ENCODE measurements at regions not wholly inside any gene's neighbourhood (a gene's known extent, or its start where the extent isn't known, plus 50 kb on each side); places are given as distances from the start of the nearest gene placed in this dataset.

- H3K27ac Mint-ChIP-seq = no peak overlapping the region
- no peaks in the 10 kb centered on the region for H3K4me1 Mint-ChIP-seq
- H3K4me1 ChIP-seq (ENCODE audit: insufficient read depth, low read length) = no peaks in the 10 kb centered on the region
These were observed 1709.4 kb downstream of the ARAP2 start for GRCh38 chr4:34534916-34535315.

GRCh38 chr4:34566091-34566490, 1678.2 kb downstream of the ARAP2 start:
- no peak overlapping the region for H3K4me3 ChIP-seq (ENCODE audit: low read length in 2 of 2)
- no peaks in the 10 kb centered on the region for H3K27me3 ChIP-seq (ENCODE audit: insufficient read depth, low read length)
- Mint-ChIP-seq H3K27ac (no peak overlapping the region), H3K36me3 (no peaks in the 10 kb centered on the region), H3K4me3 (no peak overlapping the region), H3K9me3 (peaks cover 0 to 9% (median 5%) of the 10 kb centered on the region in 8 donors), H3K27me3 (no peaks in the 10 kb centered on the region), H3K4me1 (no peaks in the 10 kb centered on the region)
- intact Hi-C loops (cut with micrococcal nuclease) = no loop called here
- H3K27ac ChIP-seq (ENCODE audit: low read depth, low read length) = no peak overlapping the region
- CTCF ChIA-PET (ENCODE audit: partially characterized antibody) = no interaction called here
- no peaks in the 10 kb centered on the region for H3K4me1 ChIP-seq (ENCODE audit: insufficient read depth, low read length)
- no peaks in the 10 kb centered on the region for H3K9me3 ChIP-seq (ENCODE audit: control insufficient read depth in 1 of 2, low read length in 2 of 2)
- H3K36me3 ChIP-seq (ENCODE audit: insufficient read depth, low read length) = no peaks in the 10 kb centered on the region
- DNase-seq = no peak
- POLR2A ChIA-PET (ENCODE audit: partially characterized antibody) = no interaction called here

More at GRCh38 chr4:34534916-34535315, 1709.4 kb downstream of the ARAP2 start:
- H3K27ac ChIP-seq (ENCODE audit: low read depth, low read length) = no peak overlapping the region
- H3K9me3 ChIP-seq (ENCODE audit: control insufficient read depth in 1 of 2, low read length in 2 of 2) = no peaks in the 10 kb centered on the region
- no peaks in the 10 kb centered on the region for H3K36me3 Mint-ChIP-seq
- no peaks in the 10 kb centered on the region for H3K36me3 ChIP-seq (ENCODE audit: insufficient read depth, low read length)
- DNase-seq = no peak
- no peak overlapping the region for H3K4me3 ChIP-seq (ENCODE audit: low read length in 2 of 2)
- ChIA-PET POLR2A (ENCODE audit: partially characterized antibody) (no interaction called here), CTCF (ENCODE audit: partially characterized antibody) (no interaction called here)
- no peaks in the 10 kb centered on the region for H3K27me3 ChIP-seq (ENCODE audit: insufficient read depth, low read length)
- H3K27me3 Mint-ChIP-seq = no peaks in the 10 kb centered on the region
- intact Hi-C loops (cut with micrococcal nuclease) = no loop called here
- peaks cover 2 to 19% (median 9%) of the 10 kb centered on the region in 8 donors for H3K9me3 Mint-ChIP-seq
- no peak overlapping the region for H3K4me3 Mint-ChIP-seq

GRCh38 chr4:34572026-34572425, 1672.3 kb downstream of the ARAP2 start:
- Mint-ChIP-seq H3K27ac (no peak overlapping the region), H3K9me3 (peaks cover 0 to 12% (median 7%) of the 10 kb centered on the region in 8 donors)
- intact Hi-C loops (cut with micrococcal nuclease) = no loop called here

GRCh38 chr4:34615315-34615714, 1629.0 kb downstream of the ARAP2 start:
- Mint-ChIP-seq H3K9me3 (peaks cover 0 to 14% (median 4%) of the 10 kb centered on the region in 8 donors), H3K27me3 (no peaks in the 10 kb centered on the region), H3K36me3 (no peaks in the 10 kb centered on the region)

More at GRCh38 chr4:34572026-34572425, 1672.3 kb downstream of the ARAP2 start:
- no peak overlapping the region for H3K27ac ChIP-seq (ENCODE audit: low read depth, low read length)
- Mint-ChIP-seq H3K36me3 (no peaks in the 10 kb centered on the region), H3K27me3 (no peaks in the 10 kb centered on the region), H3K4me3 (no peak overlapping the region), H3K4me1 (no peaks in the 10 kb centered on the region)
- H3K4me3 ChIP-seq (ENCODE audit: low read length in 2 of 2) = no peak overlapping the region
- ChIA-PET POLR2A (ENCODE audit: partially characterized antibody) (no interaction called here), CTCF (ENCODE audit: partially characterized antibody) (no interaction called here)
- H3K4me1 ChIP-seq (ENCODE audit: insufficient read depth, low read length) = no peaks in the 10 kb centered on the region
- H3K27me3 ChIP-seq (ENCODE audit: insufficient read depth, low read length) = no peaks in the 10 kb centered on the region
- no peak for DNase-seq
- H3K36me3 ChIP-seq (ENCODE audit: insufficient read depth, low read length) = no peaks in the 10 kb centered on the region
- no peaks in the 10 kb centered on the region for H3K9me3 ChIP-seq (ENCODE audit: control insufficient read depth in 1 of 2, low read length in 2 of 2)

DNA sequence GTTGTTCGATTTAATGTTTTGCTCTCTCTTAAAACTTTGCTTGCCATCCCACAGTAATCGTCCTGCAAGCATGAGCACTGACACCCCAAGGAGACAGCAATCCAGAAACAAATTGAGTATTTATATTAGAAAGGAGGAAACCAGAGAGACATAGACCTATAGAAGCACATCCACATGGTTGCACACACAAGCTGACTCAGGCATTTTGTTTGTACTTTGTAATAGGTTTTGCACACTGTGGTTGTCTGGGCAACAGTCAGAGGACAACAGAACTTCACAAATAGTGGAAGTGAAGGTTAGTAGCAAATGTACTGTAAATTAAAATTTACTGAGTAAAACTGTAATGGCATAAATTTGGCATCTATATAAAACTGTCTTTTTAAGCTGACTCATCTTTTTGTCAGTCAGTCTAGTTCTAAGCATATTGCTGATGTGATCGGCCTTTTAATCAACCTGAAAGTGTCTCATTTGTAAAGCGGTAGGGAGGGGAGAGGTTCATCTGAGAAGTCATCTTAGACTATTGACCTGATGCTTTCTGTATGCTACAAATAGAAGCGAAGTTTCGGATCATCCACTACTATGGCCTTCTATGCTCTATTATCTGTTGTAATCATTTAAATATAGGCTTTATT, 1624.7 kb downstream of the ARAP2 start:
- CTCF ChIA-PET (ENCODE audit: partially characterized antibody) = no interaction called here

More at GRCh38 chr4:34615315-34615714, 1629.0 kb downstream of the ARAP2 start:
- Mint-ChIP-seq H3K4me1 (no peaks in the 10 kb centered on the region), H3K27ac (no peak overlapping the region), H3K4me3 (no peak overlapping the region)
- ChIA-PET POLR2A (ENCODE audit: partially characterized antibody) (no interaction called here), CTCF (ENCODE audit: partially characterized antibody) (no interaction called here)
- H3K27ac ChIP-seq (ENCODE audit: low read depth, low read length) = no peak overlapping the region
- no peaks in the 10 kb centered on the region for H3K36me3 ChIP-seq (ENCODE audit: insufficient read depth, low read length)
- no peaks in the 10 kb centered on the region for H3K9me3 ChIP-seq (ENCODE audit: control insufficient read depth in 1 of 2, low read length in 2 of 2)
- H3K4me3 ChIP-seq (ENCODE audit: low read length in 2 of 2) = no peak overlapping the region
- intact Hi-C loops (cut with micrococcal nuclease) = no loop called here
- H3K27me3 ChIP-seq (ENCODE audit: insufficient read depth, low read length) = no peaks in the 10 kb centered on the region
- no peaks in the 10 kb centered on the region for H3K4me1 ChIP-seq (ENCODE audit: insufficient read depth, low read length)
- no peak for DNase-seq

GRCh38 chr4:34628471-34628870, 1615.8 kb downstream of the ARAP2 start:
- no peaks in the 10 kb centered on the region for H3K4me1 Mint-ChIP-seq
- H3K27ac Mint-ChIP-seq = no peak overlapping the region
- no peaks in the 10 kb centered on the region for H3K4me1 ChIP-seq (ENCODE audit: insufficient read depth, low read length)
- POLR2A ChIA-PET (ENCODE audit: partially characterized antibody) = no interaction called here
- no peak overlapping the region for H3K4me3 ChIP-seq (ENCODE audit: low read length in 2 of 2)
- peaks cover 2 to 23% (median 11%) of the 10 kb centered on the region in 8 donors for H3K9me3 Mint-ChIP-seq
- H3K4me3 Mint-ChIP-seq = no peak overlapping the region
- CTCF ChIA-PET (ENCODE audit: partially characterized antibody) = no interaction called here
- DNase-seq = no peak
- H3K27me3 ChIP-seq (ENCODE audit: insufficient read depth, low read length) = no peaks in the 10 kb centered on the region
- H3K9me3 ChIP-seq (ENCODE audit: control insufficient read depth in 1 of 2, low read length in 2 of 2) = no peaks in the 10 kb centered on the region
- H3K27ac ChIP-seq (ENCODE audit: low read depth, low read length) = no peak overlapping the region
- intact Hi-C loops (cut with micrococcal nuclease) = no loop called here
- no peaks in the 10 kb centered on the region for H3K27me3 Mint-ChIP-seq
- no peaks in the 10 kb centered on the region for H3K36me3 ChIP-seq (ENCODE audit: insufficient read depth, low read length)
- no peaks in the 10 kb centered on the region for H3K36me3 Mint-ChIP-seq

More for the DNA sequence above, 1624.7 kb downstream of the ARAP2 start:
- H3K9me3 ChIP-seq (ENCODE audit: control insufficient read depth in 1 of 2, low read length in 2 of 2) = no peaks in the 10 kb centered on the region
- intact Hi-C loops (cut with micrococcal nuclease) = no loop called here
- Mint-ChIP-seq H3K27me3 (no peaks in the 10 kb centered on the region), H3K36me3 (no peaks in the 10 kb centered on the region), H3K27ac (no peak overlapping the region), H3K4me1 (no peaks in the 10 kb centered on the region), H3K4me3 (no peak overlapping the region), H3K9me3 (peaks cover 0 to 13% (median 5%) of the 10 kb centered on the region in 8 donors)
- H3K36me3 ChIP-seq (ENCODE audit: insufficient read depth, low read length) = no peaks in the 10 kb centered on the region
- no peaks in the 10 kb centered on the region for H3K4me1 ChIP-seq (ENCODE audit: insufficient read depth, low read length)
- POLR2A ChIA-PET (ENCODE audit: partially characterized antibody) = no interaction called here
- DNase-seq = no peak
- H3K4me3 ChIP-seq (ENCODE audit: low read length in 2 of 2) = no peak overlapping the region
- no peak overlapping the region for H3K27ac ChIP-seq (ENCODE audit: low read depth, low read length)
- no peaks in the 10 kb centered on the region for H3K27me3 ChIP-seq (ENCODE audit: insufficient read depth, low read length)

- Histone ChIP-seq H3K4me3 (ENCODE audit: low read length in 2 of 2) (no peak overlapping the region), H3K9me3 (ENCODE audit: control insufficient read depth in 1 of 2, low read length in 2 of 2) (no peaks in the 10 kb centered on the region), H3K27ac (ENCODE audit: low read depth, low read length) (no peak overlapping the region), H3K4me1 (ENCODE audit: insufficient read depth, low read length) (no peaks in the 10 kb centered on the region), H3K27me3 (ENCODE audit: insufficient read depth, low read length) (no peaks in the 10 kb centered on the region), H3K36me3 (ENCODE audit: insufficient read depth, low read length) (no peaks in the 10 kb centered on the region)
- intact Hi-C loops (cut with micrococcal nuclease) = no loop called here
- Mint-ChIP-seq H3K9me3 (peaks cover 2 to 23% (median 9%) of the 10 kb centered on the region in 8 donors), H3K4me1 (no peaks in the 10 kb centered on the region), H3K4me3 (no peak overlapping the region), H3K27ac (no peak overlapping the region), H3K27me3 (no peaks in the 10 kb centered on the region), H3K36me3 (no peaks in the 10 kb centered on the region)
- DNase-seq = no peak
- ChIA-PET CTCF (ENCODE audit: partially characterized antibody) (no interaction called here), POLR2A (ENCODE audit: partially characterized antibody) (no interaction called here)
These were observed 1614.9 kb downstream of the ARAP2 start for GRCh38 chr4:34629451-34629850.

- no peaks in the 10 kb centered on the region for H3K27me3 Mint-ChIP-seq
- no peaks in the 10 kb centered on the region for H3K27me3 ChIP-seq (ENCODE audit: insufficient read depth, low read length)
- H3K36me3 ChIP-seq (ENCODE audit: insufficient read depth, low read length) = no peaks in the 10 kb centered on the region
- CTCF ChIA-PET (ENCODE audit: partially characterized antibody) = no interaction called here
- no peaks in the 10 kb centered on the region for H3K4me1 ChIP-seq (ENCODE audit: insufficient read depth, low read length)
- POLR2A ChIA-PET (ENCODE audit: partially characterized antibody) = no interaction called here
- H3K27ac ChIP-seq (ENCODE audit: low read depth, low read length) = no peak overlapping the region
- no peak overlapping the region for H3K27ac Mint-ChIP-seq
- H3K4me1 Mint-ChIP-seq = no peaks in the 10 kb centered on the region
- H3K9me3 Mint-ChIP-seq = peaks cover 0 to 11% (median 4%) of the 10 kb centered on the region in 8 donors
- no peaks in the 10 kb centered on the region for H3K36me3 Mint-ChIP-seq
- no peaks in the 10 kb centered on the region for H3K9me3 ChIP-seq (ENCODE audit: control insufficient read depth in 1 of 2, low read length in 2 of 2)
- intact Hi-C loops (cut with micrococcal nuclease) = no loop called here
- H3K4me3 ChIP-seq (ENCODE audit: low read length in 2 of 2) = no peak overlapping the region
- DNase-seq = no peak
- H3K4me3 Mint-ChIP-seq = no peak overlapping the region
These were observed 1611.1 kb downstream of the ARAP2 start for GRCh38 chr4:34633241-34633640.
